ENCODE measurements at regions not wholly inside any gene's neighbourhood (a gene's known extent, or its start where the extent isn't known, plus 50 kb on each side); places are given as distances from the start of the nearest gene placed in this dataset.
"Not testable (repeated sequence)": the region's sequence is repeated elsewhere in the genome, so short reads cannot be mapped to it uniquely, and the experiment has no call there.

DNA sequence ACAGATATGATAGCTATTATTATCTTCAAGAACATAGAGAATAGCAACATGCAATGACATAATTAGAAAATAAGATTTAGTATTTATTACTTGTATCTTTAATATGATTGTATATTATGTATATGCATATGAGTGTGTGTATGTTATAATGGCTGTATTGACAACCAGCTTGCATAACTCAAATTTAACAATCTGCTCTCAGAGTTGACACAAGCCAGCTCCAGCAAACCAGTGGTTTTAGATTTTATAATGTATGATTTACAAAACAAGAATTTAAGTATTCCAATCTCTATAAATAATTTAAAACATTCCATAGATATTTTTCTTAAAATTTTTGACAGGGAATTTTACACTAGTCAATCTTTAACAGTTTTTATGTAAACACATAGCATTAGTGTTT lies 935.9 kb upstream of the EPHA5 start:
- no peak for DNase-seq (ENCODE audit: low read depth in 2 of 2)

DNA sequence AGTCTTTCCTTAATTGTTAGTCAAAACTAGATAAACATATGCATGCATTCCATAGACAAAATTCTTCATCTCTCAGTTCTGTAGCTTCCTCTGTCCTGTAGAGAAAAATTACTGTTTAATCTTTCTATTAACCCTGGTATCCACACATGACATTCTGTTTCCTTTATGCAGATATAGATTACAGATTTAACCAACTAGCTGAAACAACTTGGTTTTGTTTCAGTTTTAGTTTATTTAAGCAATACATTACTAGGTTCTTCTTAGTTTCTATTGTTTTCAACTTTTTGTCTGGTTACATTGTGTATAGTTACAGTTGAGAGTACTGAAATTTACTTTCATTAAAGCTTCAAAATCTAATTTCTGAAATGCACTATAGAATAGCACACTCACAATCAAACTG lies 933.9 kb upstream of the EPHA5 start:
- no peak for DNase-seq (ENCODE audit: low read depth in 2 of 2)

DNA sequence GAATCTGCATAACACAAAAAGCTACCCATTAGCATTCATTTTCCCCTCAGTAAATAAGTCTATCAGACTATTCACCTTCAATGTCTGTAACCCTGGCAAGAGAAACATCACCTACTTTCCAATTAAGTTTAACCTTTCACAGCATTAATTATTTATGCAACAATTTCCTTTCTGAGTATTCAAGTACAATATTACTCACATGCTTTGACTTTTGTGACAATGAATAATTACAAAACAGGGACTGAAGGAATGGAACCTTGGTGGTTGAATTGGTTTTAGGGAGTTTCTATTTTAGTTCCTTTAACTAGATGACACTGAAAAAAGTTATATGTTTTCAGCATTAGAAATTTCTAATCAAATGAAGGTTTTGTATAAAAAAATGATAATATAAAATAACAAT lies 932.3 kb upstream of the EPHA5 start:
- DNase-seq (ENCODE audit: low read depth in 2 of 2), result no peak

DNA sequence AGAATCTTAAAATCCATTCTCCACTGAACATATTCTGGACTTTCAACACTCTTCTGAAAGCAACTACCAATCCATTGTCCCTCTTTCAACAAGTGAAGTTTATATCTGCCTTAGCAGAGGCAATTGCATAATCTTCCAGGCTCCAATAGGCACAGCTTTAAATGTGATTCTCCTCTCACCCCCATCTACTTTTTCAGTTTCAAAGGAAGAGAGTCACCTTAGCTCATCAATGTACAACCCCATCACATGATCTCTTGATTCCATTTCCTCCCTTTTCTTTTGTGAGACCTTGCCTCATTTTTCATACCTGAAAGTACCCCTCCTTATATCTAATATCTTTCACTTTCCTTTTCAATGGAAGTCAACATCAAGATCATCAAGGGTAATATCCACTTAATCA lies 921.7 kb upstream of the EPHA5 start:
- no peak for DNase-seq (ENCODE audit: low read depth in 2 of 2)

DNA sequence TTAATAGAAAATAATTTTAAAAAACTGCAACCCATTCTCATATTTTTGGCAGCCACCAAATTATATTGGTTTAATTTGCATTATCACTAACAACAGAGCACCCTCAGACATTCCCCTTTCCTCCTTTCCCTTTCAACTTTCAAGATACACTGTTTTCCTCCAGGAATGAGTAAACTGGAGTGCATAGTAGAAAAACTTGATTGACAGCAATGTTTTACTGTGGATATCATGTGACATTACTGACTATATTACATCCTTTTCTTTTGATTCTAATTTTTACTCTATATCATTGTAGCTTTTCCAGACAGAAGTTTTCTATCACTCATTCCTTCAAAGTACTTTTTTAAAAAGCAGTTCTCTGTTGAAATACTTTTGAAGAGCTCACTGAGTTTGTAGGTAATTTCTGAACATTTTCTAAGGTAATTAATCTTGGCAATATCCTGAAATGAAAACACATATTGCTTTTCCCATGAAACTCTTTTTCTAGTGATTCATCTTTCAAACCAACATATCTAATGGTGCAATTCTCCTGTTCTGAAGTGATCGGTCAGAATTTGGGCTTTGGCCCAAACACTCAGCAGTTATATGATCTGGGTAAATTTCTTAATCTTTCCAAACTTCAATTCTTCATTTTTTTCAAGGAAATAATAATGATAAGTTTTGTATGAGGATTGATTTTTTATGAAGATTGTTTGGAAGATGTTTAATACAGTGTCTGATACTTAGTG lies 920.4 kb upstream of the EPHA5 start:
- DNase-seq (ENCODE audit: low read depth in 2 of 2), result no peak

DNA sequence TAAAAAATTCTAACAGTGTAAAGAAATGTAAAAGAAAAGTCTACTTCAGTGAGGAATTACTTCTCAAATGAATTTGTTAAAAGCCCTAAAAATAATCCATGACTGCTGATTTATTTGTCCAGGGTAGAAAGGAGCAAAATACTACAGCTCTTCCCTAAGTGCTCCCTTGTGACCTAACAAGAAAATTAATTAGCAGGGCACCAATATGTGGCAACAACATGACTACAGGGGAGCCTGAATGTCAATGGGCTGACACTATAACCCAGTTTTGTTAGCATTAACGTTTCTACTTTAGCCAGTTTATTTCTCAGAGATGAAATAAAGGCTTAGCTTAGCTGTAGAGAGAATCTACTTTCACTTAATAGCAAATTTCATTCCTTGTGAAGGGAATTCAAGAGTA lies 918.9 kb upstream of the EPHA5 start:
- DNase-seq (ENCODE audit: low read depth in 2 of 2), result no peak

DNA sequence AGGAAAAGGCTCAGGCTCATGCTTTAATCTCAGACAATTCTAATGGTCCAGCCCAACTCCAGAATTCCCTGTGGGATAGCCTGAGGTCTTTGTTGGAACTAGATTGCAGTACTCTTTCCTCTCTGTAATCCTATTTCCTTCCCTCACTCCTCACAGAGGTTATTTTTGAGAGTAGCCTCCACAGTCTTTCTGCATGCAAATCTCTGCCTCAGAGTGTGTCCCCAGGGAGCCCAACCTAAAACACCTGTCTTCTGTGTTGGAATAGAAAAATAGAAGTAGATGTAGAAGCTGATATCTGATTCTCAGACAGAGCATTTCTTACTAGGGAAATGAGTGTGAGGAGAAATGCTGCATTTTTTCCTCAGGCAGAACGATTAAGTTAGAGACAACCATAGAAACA lies 915.5 kb upstream of the EPHA5 start:
- no peak for DNase-seq (ENCODE audit: low read depth in 2 of 2)

DNA sequence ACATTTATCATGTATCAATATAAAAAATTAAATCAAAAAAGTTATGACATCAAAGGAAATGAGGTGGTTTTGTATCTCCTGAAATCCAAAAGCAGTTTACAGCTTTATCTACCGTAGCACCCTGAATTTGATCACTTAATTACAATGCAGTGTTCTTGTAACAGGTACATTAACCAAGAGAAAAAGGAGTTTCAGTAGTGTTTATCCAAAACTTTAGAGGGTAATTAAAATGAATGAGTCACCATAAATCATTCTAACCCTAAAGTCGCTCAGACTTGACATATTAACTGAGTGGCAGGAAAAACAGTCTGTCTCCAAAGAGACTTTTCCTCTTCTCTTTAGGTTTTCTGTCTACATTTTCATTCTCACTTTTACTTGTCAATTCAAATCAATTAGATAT lies 907.6 kb upstream of the EPHA5 start:
- no peak for DNase-seq (ENCODE audit: low read depth in 2 of 2)

DNA sequence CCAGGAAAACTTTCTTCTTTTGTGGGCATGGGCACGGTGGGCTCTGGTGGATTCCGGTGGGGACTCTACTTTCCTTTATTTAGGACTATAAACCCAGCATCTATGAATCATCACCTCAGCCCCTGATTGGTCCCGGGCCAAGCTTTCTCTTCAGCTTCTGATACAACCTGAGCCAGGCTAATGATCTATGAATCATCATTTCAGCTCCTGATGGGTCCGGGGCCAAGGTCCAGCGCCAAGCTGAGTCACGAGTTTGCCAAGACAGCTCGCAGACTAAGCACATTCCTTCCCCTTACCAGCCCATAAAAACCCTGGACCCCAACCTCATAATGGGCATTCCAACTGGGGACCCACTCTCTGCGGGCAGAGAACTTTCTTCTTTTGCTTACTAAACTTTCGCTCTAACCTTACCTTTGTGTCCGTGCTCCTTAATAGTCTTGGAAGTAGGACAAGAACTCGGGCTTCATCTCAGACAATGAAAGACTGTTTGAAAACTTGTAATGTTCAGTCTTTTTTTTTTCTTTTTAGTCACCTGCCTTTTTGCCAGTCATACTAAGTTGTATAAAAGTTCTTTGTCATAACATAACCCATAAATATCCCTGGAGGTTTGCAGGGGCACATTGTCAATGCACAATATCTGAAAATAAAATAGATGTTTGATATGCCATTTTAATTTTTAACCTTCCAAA lies 904.9 kb upstream of the EPHA5 start:
- no peak for DNase-seq (ENCODE audit: low read depth in 2 of 2)

DNA sequence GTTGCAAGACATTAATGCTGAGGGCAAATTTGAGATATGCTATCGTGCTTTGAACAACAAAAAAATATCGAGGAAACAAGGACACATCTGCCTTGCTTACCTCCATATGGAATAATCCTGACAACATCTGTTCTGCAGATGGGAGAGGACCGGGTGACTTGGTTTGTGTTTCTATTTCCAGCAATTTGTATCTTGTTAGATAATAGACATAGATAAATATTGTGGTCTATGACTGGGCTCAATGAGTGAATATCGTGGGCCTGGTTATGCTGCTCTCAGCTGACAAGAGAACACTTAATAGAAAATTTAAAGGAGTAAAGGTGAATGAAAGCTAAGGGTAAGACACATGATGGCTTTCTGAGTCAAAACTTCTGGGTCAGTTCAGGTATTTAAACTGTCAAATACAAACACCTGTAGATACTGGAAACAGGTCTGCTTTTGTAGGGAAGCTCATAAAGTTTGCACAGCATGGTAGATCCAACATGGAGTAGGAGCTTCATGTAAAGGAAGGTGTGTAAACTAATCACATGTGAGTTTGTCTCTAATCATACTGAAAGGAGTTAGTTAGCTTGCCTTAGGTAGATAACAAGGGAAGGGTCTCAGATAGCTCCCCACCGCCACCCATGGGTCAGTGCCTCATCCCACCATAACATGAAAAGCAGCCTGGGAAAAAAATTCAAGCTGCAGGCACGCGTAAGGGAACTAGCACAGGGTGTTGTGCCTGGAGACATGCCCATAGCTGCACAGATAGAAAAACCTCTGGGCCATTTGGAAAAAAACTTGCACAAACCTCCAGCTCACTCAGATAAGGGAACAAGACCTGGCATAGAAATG lies 904.1 kb upstream of the EPHA5 start:
- no peak for DNase-seq (ENCODE audit: low read depth in 2 of 2)

DNA sequence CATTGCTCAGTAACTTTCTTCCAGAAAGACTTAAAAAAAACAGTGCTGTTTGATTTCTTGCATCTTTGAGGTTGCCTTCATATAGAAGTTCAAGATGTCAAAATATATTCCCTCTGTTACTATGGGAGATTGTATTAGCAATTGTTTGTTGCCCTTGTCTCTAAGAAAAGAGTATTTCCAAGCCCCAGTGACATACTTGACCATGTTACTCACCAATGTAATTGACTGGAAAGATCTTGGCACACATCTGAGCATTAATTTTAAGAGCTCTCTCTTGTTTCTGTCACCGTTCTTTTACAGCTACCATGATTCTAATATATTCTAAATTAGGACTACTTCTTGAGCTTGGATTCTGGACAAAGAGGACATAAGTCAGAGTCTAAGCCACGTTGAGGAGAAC lies 902.7 kb upstream of the EPHA5 start:
- DNase-seq (ENCODE audit: low read depth in 2 of 2), result no peak

DNA sequence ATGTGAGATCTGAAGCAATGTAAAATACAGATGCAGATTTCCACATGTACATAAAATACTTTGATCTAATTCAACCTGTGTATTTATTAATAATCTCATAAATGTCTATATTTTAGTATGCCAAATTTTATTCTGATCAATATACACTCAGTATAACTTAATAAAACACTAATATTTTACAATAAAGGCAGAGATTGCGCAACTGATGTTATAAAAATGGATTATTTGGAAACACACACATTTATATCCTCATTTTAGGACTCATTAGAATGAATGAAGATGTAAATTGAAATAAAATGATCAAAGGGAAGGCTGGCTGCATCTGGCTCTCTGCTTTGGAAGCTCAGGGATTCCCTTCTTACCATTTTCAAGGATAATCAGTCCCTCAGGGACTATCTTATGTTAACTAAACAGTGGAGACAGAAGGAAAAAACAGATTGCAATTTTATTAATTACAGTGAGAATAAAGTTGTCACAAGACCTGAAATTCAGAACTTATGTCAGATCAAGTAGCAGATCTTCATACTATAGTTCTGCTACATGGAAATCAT lies 900.9 kb upstream of the EPHA5 start:
- no peak for DNase-seq (ENCODE audit: low read depth in 2 of 2)

DNA sequence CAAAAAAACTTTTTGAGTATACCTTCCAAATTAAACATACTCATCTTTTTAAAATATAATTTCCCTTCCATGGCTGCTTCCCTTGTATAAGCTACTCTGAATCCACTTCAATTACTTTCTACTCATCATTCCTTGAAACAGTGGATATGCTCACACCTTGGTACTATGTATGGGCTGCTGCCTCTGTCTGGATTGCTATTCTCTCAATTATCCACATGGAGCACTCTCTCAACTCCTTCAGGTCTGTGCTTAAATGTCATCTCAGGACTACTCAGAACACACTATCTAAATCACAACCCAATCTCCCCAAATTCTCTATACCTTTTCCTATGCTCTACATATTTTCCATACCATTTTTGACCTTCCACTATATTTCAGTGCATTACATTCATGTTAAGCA lies 898.9 kb upstream of the EPHA5 start:
- no peak for DNase-seq (ENCODE audit: low read depth in 2 of 2)

DNA sequence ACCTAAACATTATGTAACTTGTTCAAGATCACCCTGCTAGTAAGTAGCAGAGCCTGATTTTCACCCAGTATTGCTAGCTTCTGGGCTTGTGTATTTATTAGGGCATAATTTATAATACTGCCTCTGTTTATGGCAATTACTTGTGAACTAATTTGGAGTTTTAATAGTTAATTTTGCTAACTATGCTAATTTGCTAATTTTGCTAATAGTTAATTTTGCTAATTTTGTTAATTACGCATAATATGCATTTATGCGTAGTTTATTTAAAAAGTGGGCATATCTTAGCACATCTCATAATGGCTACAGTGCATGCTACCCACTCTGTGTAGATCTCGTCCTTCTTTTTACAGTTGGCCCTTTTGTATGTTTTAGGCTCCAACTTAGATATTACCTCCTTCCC lies 898.1 kb upstream of the EPHA5 start:
- no peak for DNase-seq (ENCODE audit: low read depth in 2 of 2)

DNA sequence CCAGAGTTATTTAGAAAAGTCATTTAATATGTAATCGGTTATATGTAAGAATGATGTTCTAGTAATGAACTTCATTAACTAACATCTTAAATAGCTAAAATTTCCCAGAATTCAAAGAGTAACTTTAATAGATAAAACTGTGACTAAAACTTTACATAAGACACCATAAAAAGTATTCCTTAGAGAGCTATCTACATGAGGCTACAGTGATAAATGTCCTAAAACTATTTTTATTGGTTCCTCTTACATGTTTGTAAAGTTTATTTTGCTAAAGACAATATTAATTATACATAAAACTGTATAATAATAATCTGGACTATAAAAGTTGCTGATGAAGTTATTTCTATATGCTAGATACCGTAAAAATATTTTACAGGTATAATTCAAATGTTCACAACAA lies 897.7 kb upstream of the EPHA5 start:
- no peak for DNase-seq (ENCODE audit: low read depth in 2 of 2)

DNA sequence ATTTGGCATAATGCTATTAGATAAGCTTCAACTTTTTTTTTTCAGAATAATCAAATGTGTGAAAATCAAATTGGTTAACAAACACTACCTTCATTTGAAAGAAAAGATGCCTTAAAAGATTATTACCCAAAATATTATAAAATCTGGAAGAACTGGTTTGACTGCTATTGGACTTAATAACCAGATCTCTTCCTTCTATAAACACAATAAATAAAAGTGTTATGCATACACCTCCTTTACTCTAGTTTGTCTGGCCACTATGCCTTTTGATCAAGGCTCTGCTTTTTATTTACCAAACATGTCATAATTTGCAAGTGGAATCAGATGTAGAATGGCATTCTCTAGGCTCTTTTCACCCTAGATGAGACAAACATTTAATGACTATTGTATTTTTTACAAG lies 897.3 kb upstream of the EPHA5 start:
- DNase-seq (ENCODE audit: low read depth in 2 of 2), result no peak

DNA sequence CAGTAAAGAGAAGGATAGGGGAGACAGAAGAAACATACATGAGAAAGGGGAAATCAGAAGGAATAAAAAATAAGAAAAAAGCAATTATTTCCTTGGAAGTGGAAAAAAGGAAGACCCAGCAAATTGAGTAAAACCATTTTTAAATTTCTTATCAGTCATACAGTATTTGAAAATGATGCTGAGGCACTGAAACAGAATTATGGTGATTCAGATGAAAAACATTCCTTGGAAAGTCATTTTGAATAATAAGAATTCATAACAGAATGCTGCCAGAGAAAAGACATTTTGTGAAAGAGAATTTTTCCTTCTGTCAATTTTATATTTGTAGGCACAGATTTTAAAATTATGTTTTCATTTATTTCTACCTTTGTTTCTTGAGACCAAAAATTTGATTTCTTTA lies 895.5 kb upstream of the EPHA5 start:
- DNase-seq (ENCODE audit: low read depth in 2 of 2), result no peak

DNA sequence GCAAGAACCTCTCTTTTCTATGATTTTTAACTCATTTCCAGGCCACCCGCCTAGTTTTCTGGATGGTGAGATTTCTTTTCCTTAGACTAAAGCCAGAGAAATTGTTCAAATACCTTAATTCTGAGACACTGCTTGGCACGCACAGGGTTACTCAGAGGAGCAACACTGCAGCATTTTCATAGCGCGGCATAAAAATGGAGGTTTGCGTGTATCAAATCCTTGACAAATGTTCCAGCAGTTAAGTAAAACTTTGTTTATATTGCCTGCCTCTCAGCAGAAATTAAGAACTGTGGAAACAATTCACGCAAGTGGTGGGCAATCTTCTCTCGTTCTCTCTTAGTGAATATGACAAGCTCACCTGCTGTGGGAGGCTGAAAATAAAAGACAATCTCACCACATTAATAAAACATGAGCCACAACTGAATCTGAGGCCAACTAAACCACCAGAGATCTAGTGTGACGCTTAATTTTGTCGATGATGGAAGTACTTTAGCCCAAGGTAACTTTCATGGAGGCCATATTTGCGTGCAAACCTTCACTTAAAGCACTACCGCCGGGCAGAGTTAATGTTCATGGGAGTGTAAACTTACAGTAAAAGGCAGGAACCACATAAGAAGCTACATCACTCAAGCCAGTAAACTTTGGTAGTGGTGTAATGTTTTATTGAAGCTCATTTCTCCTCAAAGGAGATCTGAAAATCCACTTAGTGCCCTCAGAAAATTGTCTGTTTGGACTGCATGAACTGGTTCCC lies 894.8 kb upstream of the EPHA5 start:
- no peak for DNase-seq (ENCODE audit: low read depth in 2 of 2)

DNA sequence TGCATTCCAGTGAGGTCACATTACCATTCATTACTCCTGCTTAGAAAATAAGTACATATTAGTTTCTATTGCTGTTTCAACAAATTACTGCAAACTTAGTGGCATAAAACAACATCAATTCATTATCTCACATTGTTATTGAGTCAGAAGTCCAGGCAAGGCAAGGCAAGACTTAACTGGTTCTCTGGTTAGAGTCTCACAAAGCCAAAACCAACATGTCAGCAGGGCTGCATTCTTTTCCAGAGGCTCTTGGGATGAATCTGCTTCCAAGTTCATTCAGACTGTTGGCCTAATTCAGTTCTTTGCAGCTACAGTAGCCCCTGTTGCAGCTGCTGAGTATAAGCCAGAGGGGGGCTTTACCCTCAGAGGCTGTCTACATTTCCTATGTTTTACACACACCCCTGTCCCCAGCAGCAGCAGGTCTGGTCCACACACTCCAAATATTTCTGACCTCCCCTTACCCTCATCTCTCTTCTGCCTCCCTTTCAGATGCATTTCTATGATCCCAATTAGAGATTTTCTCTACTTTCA lies 892.1 kb upstream of the EPHA5 start:
- DNase-seq (ENCODE audit: low read depth in 2 of 2), result no peak

DNA sequence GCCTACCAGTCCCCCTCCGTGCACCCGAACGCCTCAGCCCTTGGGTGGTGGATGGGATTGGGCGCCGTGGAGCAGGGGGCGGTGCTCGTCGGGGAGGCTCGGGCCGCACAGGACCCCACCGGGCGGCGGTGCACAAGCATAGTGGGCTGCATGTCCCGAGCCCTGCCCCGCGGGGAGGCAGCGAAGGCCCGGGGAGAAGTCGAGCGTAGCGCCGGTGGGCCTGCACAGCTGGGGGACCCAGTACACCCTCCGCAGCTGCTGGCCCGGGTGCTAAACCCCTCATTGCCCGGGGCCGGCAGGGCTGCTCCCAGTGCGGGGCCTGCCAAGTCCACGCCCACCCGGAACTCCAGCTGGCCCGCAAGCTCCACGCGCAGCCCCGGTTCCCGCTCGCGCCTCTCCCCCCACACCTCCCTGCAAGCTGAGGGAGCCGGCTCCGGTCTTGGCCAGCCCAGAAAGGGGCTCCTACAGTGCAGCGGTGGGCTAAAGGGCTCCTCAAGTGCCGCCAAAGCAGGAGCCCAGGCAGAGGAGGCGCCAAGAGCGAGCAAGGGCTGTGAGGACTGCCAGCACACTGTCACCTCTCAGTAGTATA lies 891.3 kb upstream of the EPHA5 start:
- DNase-seq (ENCODE audit: low read depth in 2 of 2), result not testable (repeated sequence)

DNA sequence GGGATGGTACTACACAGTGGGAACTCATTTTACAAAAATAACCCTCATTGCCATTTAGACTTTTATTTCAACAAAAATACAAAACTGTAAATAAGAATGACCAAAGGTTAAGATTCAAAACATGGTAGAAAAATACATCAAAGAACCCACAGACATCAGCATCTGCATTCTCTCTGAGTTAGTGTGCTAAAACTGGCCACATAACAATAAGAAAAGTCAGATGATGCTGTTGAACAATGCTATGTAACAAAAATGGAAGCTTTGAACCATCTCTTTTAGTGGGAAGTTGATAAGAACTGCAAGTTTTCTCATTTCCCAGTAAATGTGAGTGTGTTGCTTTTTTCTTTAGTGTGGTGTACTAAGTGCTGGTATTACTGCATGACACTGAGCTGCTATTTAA lies 888.4 kb upstream of the EPHA5 start:
- DNase-seq (ENCODE audit: low read depth in 2 of 2), result no peak
